Ishikawa (cell line): ENCODE measurements at regions not wholly inside any gene's neighbourhood (a gene's known extent, or its start where the extent isn't known, plus 50 kb on each side); places are given as distances from the start of the nearest gene placed in this dataset.

Source experiments
- CEBPB ChIP-seq: IDR thresholded peaks from 2 replicates; pipeline ENCODE4 v1.6.1; 2012
- CREB1 ChIP-seq: IDR thresholded peaks from 2 replicates; pipeline ENCODE4 v1.6.1; 2012; ENCODE audit warnings: low read depth
- EGR1 ChIP-seq: IDR thresholded peaks from 2 replicates; pipeline ENCODE4 v1.6.1; 2012
- EP300 ChIP-seq: IDR thresholded peaks from 2 replicates; pipeline ENCODE4 v1.6.1; 2012; ENCODE audit warnings: borderline replicate concordance
- FOXM1 ChIP-seq: IDR thresholded peaks from 2 replicates; pipeline ENCODE4 v1.6.1; 2012; ENCODE audit warnings: low read depth, borderline replicate concordance
- MAX ChIP-seq: IDR thresholded peaks from 2 replicates; pipeline ENCODE4 v1.6.1; 2012
- NFIC ChIP-seq: IDR thresholded peaks from 2 replicates; pipeline ENCODE4 v1.6.1; 2012
- RAD21 ChIP-seq: IDR thresholded peaks from 2 replicates; pipeline ENCODE4 v1.6.1; 2012; ENCODE audit warnings: low read depth
- REST ChIP-seq: IDR thresholded peaks from 2 replicates; pipeline ENCODE4 v1.6.1; 2012; ENCODE audit warnings: low read depth, mild to moderate bottlenecking
- TCF12 ChIP-seq: IDR thresholded peaks from 2 replicates; pipeline ENCODE4 v1.6.1; 2012; ENCODE audit warnings: low read depth
- TEAD4 ChIP-seq: IDR thresholded peaks from 2 replicates; pipeline ENCODE4 v1.6.1; 2012
- YY1 ChIP-seq: IDR thresholded peaks from 2 replicates; pipeline ENCODE4 v1.6.1; 2012; ENCODE audit warnings: low read depth
- TF ChIP-seq, protein P1 (sequence below): IDR thresholded peaks from 2 replicates; pipeline ENCODE4 v1.6.1; 2012

DNA sequence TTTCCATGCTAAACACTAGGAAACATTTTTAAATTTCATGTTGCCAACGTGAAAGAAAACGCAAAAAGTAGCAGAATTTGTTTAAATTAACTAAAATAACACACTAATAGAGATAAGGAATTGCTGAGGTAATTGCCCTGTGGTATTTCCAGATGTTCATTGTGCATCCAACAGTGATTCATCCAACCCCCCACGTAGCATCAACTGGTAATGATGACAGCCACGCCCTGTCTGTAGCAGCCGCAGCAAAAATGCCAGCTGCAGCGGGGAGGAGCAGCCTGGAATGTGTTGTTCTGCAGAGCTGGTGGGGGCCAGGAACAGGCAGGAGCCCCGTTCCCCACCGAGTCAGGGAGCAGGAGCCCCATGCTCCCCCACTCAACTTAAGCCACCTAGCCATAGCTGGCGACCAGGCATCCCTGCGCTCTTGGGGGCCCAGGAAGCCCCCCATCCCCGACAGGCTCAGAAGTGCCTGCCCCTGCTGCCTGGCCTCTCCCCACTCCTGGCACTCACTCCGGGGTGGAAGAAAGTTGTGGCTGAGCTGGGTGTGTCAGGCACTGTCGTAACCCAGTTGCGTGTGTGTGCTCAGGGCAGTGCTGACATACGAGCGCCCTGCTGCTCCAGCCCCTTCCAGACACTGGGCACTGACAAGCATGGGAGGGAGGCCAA lies 695.1 kb upstream of the ACVR2A start:
- TF ChIP-seq REST, result no peak
- no peak for TF ChIP-seq TCF12
- no peak for TF ChIP-seq MAX
- no peak for TF ChIP-seq EGR1
- no peak for TF ChIP-seq YY1
- TF ChIP-seq EP300, result no peak
- TF ChIP-seq NFIC, result no peak
- TF ChIP-seq RAD21, result no peak
- TF ChIP-seq, protein P1, sequence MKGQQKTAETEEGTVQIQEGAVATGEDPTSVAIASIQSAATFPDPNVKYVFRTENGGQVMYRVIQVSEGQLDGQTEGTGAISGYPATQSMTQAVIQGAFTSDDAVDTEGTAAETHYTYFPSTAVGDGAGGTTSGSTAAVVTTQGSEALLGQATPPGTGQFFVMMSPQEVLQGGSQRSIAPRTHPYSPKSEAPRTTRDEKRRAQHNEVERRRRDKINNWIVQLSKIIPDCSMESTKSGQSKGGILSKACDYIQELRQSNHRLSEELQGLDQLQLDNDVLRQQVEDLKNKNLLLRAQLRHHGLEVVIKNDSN, result no peak
- TF ChIP-seq FOXM1, result no peak
- no peak for TF ChIP-seq CEBPB
- no peak for TF ChIP-seq TEAD4
- TF ChIP-seq CREB1, result no peak
